ENCODE measurements at regions not wholly inside any gene's neighbourhood (a gene's known extent, or its start where the extent isn't known, plus 50 kb on each side); places are given as distances from the start of the nearest gene placed in this dataset.

DNA sequence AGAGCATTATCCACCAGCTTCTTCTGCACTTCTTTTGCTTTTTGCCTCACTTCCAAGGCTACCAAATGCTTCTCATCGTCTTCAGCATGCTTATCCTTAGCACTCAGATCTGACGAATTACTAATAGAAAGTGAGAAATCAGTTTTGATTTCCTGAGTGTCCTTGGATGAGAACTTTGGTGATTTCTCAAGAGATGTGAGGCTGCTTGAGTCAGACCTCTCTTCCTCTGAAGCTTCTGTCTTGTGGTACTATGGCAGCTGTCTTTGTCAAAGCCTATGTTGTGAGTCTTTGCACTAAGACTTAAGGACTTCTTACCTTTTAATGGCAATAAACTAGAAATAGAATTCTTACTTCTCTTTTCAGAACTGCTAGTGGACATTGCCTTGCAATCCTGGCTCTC lies 169.9 kb downstream of the CPE start:
- Histone ChIP-seq H3K4me1 (ENCODE audit: control insufficient read depth, insufficient read depth, low read length) (no peaks in the 10 kb centered on the region), H3K27ac (ENCODE audit: extremely low read depth, low read depth, low read length) (no peak overlapping the region), H3K9me3 (ENCODE audit: control insufficient read depth, insufficient read depth, low read depth, low read length) (no peaks in the 10 kb centered on the region), H3K4me3 (ENCODE audit: low read depth, low read length) (no peak overlapping the region), H3K36me3 (ENCODE audit: control insufficient read depth in 2 of 2, insufficient read depth in 1 of 2, low read length in 2 of 2) (no peaks in the 10 kb centered on the region)
- TF ChIP-seq EGR2 (tag by site-specific recombination; IDR thresholded peaks at IDR 0.05; ENCODE audit: low read depth) = no peak
- TF ChIP-seq, protein P1, sequence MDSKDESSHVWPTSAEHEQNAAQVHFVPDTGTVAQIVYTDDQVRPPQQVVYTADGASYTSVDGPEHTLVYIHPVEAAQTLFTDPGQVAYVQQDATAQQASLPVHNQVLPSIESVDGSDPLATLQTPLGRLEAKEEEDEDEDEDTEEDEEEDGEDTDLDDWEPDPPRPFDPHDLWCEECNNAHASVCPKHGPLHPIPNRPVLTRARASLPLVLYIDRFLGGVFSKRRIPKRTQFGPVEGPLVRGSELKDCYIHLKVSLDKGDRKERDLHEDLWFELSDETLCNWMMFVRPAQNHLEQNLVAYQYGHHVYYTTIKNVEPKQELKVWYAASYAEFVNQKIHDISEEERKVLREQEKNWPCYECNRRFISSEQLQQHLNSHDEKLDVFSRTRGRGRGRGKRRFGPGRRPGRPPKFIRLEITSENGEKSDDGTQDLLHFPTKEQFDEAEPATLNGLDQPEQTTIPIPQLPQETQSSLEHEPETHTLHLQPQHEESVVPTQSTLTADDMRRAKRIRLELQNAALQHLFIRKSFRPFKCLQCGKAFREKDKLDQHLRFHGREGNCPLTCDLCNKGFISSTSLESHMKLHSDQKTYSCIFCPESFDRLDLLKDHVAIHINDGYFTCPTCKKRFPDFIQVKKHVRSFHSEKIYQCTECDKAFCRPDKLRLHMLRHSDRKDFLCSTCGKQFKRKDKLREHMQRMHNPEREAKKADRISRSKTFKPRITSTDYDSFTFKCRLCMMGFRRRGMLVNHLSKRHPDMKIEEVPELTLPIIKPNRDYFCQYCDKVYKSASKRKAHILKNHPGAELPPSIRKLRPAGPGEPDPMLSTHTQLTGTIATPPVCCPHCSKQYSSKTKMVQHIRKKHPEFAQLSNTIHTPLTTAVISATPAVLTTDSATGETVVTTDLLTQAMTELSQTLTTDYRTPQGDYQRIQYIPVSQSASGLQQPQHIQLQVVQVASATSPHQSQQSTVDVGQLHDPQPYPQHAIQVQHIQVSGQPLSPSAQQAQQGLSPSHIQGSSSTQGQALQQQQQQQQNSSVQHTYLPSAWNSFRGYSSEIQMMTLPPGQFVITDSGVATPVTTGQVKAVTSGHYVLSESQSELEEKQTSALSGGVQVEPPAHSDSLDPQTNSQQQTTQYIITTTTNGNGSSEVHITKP (tag by site-specific recombination; IDR thresholded peaks at IDR 0.05) = no peak
- TF ChIP-seq, protein P2, sequence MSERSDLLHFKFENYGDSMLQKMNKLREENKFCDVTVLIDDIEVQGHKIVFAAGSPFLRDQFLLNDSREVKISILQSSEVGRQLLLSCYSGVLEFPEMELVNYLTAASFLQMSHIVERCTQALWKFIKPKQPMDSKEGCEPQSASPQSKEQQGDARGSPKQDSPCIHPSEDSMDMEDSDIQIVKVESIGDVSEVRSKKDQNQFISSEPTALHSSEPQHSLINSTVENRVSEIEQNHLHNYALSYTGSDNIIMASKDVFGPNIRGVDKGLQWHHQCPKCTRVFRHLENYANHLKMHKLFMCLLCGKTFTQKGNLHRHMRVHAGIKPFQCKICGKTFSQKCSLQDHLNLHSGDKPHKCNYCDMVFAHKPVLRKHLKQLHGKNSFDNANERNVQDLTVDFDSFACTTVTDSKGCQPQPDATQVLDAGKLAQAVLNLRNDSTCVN (tag by site-specific recombination; optimal IDR thresholded peaks at IDR 0.05) = no peak
- TF ChIP-seq ZBTB7A (tag by site-specific recombination; IDR thresholded peaks at IDR 0.05; ENCODE audit: low read depth) = no peak
- TF ChIP-seq, protein P3, sequence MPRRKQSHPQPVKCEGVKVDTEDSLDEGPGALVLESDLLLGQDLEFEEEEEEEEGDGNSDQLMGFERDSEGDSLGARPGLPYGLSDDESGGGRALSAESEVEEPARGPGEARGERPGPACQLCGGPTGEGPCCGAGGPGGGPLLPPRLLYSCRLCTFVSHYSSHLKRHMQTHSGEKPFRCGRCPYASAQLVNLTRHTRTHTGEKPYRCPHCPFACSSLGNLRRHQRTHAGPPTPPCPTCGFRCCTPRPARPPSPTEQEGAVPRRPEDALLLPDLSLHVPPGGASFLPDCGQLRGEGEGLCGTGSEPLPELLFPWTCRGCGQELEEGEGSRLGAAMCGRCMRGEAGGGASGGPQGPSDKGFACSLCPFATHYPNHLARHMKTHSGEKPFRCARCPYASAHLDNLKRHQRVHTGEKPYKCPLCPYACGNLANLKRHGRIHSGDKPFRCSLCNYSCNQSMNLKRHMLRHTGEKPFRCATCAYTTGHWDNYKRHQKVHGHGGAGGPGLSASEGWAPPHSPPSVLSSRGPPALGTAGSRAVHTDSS (tag by site-specific recombination; IDR thresholded peaks at IDR 0.05) = no peak
- no peak for TF ChIP-seq ZNF521 (tag by site-specific recombination; IDR thresholded peaks at IDR 0.05)
- TF ChIP-seq ZBTB1 (tag by site-specific recombination; IDR thresholded peaks at IDR 0.05) = no peak
- no peak for TF ChIP-seq ZNF366 (tag by site-specific recombination; conservative IDR thresholded peaks at IDR 0.05)
- TF ChIP-seq ZNF239 (tag by site-specific recombination; IDR thresholded peaks at IDR 0.05) = no peak
- no peak for TF ChIP-seq ZNF114 (tag by site-specific recombination; IDR thresholded peaks at IDR 0.05)
- no peak for TF ChIP-seq ZNF311 (tag by site-specific recombination; IDR thresholded peaks at IDR 0.05; ENCODE audit: borderline replicate concordance)
- no peak for TF ChIP-seq ZNF354C (tag by site-specific recombination; IDR thresholded peaks at IDR 0.05; ENCODE audit: borderline replicate concordance, low read depth)
- TF ChIP-seq ZNF76 (tag by site-specific recombination; IDR thresholded peaks at IDR 0.05; ENCODE audit: borderline replicate concordance, low read depth) = no peak
- TF ChIP-seq ZNF791 (tag by site-specific recombination; IDR thresholded peaks at IDR 0.05) = no peak
- TF ChIP-seq, protein P4, sequence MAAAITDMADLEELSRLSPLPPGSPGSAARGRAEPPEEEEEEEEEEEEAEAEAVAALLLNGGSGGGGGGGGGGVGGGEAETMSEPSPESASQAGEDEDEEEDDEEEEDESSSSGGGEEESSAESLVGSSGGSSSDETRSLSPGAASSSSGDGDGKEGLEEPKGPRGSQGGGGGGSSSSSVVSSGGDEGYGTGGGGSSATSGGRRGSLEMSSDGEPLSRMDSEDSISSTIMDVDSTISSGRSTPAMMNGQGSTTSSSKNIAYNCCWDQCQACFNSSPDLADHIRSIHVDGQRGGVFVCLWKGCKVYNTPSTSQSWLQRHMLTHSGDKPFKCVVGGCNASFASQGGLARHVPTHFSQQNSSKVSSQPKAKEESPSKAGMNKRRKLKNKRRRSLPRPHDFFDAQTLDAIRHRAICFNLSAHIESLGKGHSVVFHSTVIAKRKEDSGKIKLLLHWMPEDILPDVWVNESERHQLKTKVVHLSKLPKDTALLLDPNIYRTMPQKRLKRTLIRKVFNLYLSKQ (tag by site-specific recombination; IDR thresholded peaks at IDR 0.05; ENCODE audit: borderline replicate concordance) = no peak
- CTCF ChIA-PET = interaction anchor here (0.6 kb wide), 1 partner anchor 543 kb away, joined by 3 read pairs; no protein-coding TSS in a partner anchor
- POLR2A ChIA-PET = no interaction called here

DNA sequence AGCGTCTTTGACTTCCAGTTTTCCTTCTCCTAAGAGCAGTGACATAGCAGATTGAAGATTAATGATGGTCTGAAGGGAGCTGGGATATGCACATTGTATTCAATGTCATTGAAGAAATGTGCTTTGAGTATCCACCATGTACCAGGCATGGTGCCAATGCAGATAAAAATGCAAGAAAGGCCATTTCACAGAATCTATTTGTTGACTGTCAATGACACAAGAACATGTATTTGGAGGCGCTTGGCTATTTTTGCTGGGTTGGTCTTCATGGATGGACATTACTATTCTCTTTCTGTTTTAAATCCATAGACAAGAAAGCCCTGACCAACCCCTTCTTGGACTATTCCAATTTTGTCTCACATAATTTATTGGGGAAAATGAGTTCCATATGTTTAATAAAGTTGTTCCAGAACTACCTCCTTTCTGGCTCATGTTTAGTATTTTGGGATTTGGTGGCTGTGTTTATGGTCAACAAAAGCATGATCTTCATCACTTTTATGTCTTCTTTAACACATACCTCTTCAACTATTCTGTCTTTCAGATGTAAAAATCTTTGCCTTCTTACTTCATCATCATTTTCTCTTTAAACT lies 174.5 kb downstream of the CPE start:
- H3K4me3 ChIP-seq (ENCODE audit: low read depth, low read length) = no peak overlapping the region
- H3K36me3 ChIP-seq (ENCODE audit: control insufficient read depth in 2 of 2, insufficient read depth in 1 of 2, low read length in 2 of 2) = no peaks in the 10 kb centered on the region
- H3K4me1 ChIP-seq (ENCODE audit: control insufficient read depth, insufficient read depth, low read length) = no peaks in the 10 kb centered on the region
- no peaks in the 10 kb centered on the region for H3K9me3 ChIP-seq (ENCODE audit: control insufficient read depth, insufficient read depth, low read depth, low read length)
- ChIA-PET POLR2A (no interaction called here), CTCF (no interaction called here)
- no peak overlapping the region for H3K27ac ChIP-seq (ENCODE audit: extremely low read depth, low read depth, low read length)
- TF ChIP-seq HOXC10 (CRISPR knock-in tag; IDR thresholded peaks at IDR 0.05) (no peak), ZFP37 (tag by site-specific recombination; IDR thresholded peaks at IDR 0.05) (no peak), ZNF202 (tag by site-specific recombination; IDR thresholded peaks at IDR 0.05; ENCODE audit: borderline replicate concordance) (no peak)
- TF ChIP-seq, protein P5, sequence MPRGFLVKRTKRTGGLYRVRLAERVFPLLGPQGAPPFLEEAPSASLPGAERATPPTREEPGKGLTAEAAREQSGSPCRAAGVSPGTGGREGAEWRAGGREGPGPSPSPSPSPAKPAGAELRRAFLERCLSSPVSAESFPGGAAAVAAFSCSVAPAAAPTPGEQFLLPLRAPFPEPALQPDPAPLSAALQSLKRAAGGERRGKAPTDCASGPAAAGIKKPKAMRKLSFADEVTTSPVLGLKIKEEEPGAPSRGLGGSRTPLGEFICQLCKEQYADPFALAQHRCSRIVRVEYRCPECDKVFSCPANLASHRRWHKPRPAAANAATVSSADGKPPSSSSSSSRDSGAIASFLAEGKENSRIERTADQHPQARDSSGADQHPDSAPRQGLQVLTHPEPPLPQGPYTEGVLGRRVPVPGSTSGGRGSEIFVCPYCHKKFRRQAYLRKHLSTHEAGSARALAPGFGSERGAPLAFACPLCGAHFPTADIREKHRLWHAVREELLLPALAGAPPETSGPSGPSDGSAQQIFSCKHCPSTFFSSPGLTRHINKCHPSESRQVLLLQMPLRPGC (tag by site-specific recombination; IDR thresholded peaks at IDR 0.05) = no peak
- TF ChIP-seq, protein P6, sequence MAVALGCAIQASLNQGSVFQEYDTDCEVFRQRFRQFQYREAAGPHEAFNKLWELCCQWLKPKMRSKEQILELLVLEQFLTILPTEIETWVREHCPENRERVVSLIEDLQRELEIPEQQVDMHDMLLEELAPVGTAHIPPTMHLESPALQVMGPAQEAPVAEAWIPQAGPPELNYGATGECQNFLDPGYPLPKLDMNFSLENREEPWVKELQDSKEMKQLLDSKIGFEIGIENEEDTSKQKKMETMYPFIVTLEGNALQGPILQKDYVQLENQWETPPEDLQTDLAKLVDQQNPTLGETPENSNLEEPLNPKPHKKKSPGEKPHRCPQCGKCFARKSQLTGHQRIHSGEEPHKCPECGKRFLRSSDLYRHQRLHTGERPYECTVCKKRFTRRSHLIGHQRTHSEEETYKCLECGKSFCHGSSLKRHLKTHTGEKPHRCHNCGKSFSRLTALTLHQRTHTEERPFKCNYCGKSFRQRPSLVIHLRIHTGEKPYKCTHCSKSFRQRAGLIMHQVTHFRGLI (tag by site-specific recombination; IDR thresholded peaks at IDR 0.05) = no peak
- TF ChIP-seq, protein P7, sequence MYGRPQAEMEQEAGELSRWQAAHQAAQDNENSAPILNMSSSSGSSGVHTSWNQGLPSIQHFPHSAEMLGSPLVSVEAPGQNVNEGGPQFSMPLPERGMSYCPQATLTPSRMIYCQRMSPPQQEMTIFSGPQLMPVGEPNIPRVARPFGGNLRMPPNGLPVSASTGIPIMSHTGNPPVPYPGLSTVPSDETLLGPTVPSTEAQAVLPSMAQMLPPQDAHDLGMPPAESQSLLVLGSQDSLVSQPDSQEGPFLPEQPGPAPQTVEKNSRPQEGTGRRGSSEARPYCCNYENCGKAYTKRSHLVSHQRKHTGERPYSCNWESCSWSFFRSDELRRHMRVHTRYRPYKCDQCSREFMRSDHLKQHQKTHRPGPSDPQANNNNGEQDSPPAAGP (tag by site-specific recombination; IDR thresholded peaks at IDR 0.05) = no peak
